Suppressor macrophage treated with lipopolysaccharide for 1 hour (primary cell): ENCODE measurements at regions not wholly inside any gene's neighbourhood (a gene's known extent, or its start where the extent isn't known, plus 50 kb on each side); places are given as distances from the start of the nearest gene placed in this dataset.
A peak's percentile ranks its signal among the peaks of the same experiment; 100 is the strongest.
"Not testable (repeated sequence)": the region's sequence is repeated elsewhere in the genome, so short reads cannot be mapped to it uniquely, and the experiment has no call there.

ENCODE experiments used
- DNase-seq, 3 donors: peaks; one replicate each; pipeline ENCODE4 v3.0.0-alpha.2; 2020 to 2022

DNA sequence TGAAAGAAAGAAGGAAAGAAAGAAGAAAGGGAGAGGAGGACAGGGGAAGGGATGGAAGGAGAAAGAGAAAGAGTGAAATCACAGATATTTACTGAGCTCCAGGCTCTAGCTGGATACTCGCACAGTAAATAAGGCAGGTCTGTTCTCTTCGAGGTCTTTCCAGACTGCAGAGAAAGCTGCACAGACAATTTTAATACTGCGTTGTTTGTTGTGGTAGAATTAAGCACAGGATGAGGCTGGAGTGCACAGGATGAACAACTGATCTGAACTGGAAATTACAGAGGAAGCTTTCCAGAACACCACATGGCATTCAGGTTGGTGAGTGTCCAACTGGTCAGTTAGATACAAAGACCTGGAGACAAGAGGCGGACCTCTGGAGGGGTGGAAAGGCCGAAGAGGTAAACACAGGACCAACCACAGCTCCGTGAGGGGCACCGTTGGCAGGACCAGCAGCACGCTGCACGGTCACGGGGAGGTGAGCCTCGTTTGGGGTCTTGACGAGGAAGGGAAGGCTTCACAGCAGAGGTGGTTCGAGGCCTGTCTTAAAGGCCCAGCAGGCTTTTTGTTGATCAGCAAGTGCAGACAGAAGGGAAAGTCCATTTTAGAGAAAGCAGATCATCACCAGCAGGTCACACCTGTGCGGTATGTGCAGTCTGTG lies 121.7 kb downstream of the ATP6V0E2 start:
- not testable (repeated sequence) for DNase-seq

DNA sequence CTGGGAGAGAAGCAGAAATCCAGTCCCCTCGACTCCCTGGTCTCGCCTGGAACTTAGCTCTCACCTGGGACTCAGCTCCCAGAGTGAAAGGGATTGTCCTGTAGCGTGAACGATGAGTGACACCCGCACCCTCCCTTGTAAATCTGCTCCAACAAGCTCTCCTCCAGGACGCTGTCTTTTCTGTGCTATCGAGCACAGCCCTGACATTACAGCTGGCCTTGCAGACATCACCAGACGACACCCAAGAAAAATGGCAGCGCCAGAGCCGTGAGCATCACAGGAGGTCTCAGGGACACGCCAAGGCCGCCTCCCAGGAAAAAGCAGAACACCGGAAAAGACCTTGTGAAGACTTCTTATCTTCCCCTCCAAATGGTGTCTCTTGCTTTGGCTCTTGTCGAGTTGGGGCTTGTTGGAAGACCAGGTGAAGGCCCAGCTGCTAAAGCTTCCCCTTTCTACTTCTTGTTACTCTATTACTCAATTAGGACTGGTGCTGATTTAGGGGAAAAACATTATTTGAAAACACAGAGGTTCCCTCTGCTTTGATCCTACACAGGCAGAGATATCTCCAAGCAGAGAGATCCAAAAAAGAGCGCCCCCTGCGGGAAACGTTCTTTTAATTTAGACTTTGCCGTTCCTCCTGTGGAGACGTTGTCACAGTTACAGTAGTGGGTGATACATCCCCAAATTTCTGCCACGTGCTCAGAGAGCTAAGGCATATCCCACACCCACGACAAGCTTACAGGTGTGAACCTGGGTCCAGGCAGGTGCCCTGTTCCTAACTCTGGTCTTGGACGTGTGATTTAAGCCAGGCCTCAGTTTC lies 127.2 kb downstream of the ATP6V0E2 start:
- peak; percentile 6 to 30 (median 28) for DNase-seq

DNA sequence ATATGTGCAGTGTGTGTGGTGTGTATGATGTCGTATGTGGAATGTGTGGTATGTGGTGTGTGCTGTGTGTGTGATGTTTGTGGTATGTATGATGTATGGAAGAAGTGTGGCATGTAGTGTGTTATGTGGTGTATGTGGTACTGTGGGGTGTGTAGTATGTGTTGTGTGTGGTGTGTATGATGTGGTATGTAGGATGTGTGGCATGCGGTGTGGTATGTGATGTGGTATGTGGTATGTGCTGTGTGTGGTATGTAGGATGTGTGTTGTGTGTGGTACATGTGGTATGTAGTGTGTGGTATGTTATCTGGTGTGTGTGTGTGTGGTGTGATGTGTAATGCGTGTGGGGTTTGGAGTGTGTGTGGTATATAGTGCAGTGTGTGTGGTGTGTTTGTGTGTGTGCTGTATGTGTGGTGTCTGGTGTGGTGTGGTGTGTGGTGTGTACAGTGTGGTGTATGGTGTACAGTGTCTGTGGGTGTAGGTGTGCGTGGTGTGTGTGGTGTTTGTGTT lies 129.6 kb downstream of the ATP6V0E2 start:
- no peak for DNase-seq

DNA sequence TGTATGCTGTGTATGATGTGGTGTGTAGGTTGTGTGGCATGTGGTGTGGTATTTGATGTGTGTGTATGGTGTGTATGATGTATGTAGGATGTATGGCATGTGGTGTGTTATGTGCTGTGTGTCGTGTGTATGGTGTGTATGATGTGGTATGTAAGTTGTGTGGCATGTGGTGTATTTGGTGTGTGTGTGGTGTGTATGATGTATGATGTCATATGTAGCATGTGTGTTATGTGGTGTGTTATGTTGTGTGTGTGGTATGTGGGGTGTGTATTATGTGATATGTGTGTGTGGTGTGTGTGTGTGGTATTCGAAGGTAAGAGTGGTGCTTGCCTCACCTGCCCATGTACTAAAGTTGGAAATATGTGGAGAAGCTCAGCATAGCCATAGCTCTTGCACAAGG lies 130.2 kb downstream of the ATP6V0E2 start:
- not testable (repeated sequence) for DNase-seq

DNA sequence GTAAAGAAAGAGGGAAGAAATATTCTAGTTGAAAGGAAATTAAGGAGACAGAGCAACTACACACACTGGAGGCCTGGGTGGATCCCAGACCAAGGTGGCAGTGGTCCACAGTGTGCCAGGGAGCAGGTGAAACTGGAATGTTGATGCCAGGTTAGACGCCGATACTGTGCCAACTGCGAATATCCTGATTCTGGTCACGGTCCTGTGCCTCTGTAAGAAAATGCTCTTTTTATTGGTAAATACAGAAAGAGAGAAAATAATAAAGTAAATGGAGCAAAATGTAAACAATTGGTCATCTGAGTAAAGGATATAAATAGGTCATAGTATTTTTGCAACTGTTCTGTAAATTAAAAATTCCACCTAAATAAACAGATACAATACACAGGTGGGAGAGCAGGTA lies 131.1 kb downstream of the ATP6V0E2 start:
- not testable (repeated sequence) for DNase-seq

DNA sequence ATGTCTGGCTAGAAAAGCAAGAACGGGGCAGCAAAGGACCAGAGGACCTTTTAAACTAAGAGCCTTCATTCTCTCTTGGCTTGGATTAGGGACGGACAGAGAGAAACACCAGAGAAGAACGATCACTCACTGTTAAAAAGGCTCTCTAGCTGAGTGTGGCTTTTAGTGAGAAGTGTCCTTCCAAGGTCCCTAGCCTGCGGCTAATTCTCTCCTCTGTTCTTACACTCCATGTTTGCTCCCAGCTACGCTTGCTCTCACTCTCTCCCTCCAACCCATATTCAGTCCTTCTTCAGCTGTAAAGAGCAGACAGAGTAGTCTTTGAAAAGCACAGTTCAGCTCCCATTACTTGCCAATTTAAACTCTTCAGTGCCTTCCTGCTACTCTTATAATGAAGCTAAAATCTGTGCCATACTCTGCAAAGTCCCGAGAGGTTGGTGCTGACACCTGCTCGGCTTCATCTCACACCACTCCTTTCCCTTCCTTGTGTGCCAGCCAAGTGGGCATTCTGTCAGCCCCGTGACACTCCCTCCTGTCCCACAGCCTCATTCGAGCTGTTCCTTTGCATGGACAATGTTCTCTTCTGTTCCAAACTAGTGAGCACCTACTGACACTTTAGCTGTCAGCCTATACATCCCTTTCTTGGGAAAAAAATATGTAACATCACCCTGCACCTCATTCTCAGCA lies 136.0 kb downstream of the ATP6V0E2 start:
- DNase-seq = not testable (repeated sequence)

DNA sequence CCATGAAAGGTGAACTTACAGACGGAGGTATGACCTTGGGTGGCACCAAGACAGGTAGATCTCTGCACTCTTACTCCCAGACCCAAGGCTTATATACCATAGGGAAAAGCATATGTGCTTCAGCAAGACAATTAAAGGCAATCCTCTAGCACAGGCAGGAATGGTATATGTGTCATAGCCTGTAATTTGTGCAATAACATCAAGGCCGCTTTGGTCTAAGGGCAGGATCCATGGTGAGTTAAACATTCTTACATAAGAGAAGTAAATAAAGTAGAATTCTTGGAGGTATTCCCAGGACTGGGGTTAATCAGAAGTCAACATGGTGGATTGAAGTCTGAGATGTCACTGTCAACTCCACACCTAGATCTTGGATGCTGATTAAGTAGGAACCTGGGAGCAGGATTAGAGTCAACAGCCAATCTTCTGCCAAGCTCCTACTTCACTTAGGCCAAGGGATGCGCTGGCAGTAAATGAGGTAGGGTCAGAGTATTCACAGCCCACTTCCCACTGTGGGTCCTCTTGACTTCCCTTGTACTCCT lies 143.0 kb downstream of the ATP6V0E2 start:
- DNase-seq = not testable (repeated sequence)

DNA sequence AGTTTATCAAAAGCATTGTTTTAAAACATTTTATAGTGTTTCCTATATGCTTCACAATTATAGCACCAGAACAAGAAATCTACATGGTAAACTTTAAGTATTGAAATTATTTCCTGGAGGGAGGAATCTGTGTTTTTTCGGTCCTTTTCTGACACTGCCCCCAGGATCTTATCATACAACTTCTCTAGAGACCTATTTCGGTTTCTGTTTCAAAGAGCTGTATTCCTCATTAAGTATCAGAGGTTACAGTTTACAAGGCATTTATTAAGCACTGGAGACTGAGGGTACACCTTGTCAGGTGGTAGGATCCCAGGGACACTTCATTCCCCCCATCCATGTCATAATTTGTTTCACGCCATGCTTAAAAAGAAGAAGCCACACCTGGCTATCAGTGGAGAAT lies 146.4 kb downstream of the ATP6V0E2 start:
- DNase-seq = not testable (repeated sequence)

DNA sequence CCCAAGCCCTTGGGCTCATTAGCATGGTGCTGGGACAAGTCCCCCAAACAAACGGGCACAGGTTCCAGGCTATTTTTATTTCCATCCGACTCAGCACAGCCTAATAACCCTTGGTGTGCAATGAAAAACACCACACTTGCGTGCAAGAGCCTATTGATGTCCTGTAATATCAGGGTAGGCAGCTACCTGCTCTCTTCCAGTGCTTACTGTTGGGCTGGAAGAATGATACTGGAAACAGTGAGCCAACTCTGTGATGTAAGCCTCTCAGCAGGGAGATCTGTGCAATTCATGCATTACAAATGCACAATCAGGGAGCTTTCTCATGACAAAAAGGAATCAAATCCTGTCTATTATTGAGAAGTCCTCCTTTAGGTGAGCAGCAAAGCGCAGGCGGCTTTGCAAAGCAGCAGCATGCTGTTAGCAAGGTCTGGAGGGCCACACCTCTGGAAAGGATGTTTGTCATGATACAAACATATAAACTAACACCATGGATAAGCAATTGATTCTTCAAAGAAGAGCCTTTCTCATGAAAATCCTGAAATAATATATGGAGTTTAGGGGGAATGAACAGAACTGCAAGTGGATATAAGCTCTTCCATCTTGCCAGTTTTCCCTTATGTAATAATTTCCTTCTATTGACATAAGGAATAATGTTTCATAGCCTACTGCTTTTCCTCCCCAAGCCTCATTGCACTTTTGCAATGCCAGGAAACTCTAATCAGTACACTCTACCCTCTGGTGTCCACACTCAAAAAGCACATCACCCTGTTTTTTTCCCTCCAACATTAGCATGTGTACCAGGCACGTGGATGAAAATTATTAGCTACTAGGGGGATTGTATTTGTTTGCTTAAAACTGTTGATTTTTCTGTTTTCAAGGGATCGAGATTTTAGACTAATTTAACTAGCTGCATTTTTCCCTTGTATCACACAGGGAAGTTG lies 151.1 kb downstream of the ATP6V0E2 start:
- DNase-seq = not testable (repeated sequence)

DNA sequence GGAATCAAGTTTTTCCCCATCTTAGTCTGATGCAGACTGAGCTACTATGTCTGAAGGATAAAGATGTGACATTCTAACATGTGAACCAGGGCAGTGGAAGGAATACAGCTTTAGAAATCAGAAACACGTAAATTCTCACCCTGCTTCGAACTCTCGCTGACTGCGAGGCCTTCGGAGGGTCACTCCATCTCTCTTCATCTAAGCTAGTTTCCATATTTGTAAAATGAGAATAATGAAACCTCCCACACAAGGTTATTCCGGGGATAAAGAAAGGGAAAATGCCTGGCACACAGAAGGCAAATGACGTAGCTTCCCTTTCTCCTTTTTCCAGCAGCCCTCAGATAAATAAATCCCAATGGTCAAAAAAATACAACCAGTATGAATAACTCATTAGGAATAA lies 152.0 kb downstream of the ATP6V0E2 start:
- not testable (repeated sequence) for DNase-seq

DNA sequence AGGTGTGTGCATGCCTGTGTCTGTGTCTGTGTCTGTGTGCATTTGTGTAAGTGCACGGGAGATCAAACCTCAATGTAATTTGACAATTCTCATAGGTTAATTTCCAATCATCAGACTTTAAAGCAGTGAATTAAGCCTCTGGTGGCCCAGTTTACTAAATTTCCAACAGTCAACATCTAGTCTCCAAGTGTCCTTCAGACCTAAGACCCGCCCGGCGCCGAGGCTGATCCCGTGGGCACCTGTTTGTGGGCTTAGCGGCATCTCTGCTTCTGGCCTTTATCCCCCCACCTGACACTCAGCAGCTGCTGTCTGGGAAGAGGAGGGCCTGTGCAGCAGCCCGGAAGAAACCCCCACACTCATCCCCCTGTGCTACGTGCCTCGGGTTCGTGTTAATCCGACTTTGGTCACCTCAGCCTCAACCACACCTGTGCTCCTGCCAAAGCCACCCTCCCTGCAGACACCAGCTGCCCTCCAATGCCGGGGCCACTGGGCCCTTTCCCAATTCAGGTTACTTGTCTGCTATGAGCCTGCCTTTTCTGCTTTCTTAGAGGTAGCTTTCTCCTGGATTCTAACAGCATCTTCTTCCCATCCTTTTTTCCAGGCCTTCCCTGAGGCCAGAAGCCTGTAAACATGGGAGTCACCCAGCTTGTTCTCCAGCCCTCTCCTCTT lies 154.7 kb downstream of the ATP6V0E2 start:
- not testable (repeated sequence) for DNase-seq

DNA sequence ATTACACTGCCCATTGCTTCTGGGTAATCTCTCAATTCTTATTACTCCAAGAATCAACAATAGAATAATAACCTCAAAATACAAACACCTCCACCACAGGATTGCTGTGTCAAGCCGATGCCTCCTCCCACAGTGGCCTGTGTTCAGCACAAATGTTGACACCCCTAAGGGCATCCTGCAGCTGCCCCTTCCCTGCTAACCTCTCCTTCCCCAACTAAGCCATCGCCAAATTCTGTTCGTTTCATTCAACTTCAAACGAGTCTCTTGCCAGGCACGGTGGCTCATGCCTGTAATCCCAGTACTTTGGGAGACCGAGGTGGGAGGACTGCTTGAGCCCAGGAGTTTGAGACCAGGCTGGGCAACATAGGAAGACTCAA lies 155.2 kb downstream of the ATP6V0E2 start:
- not testable (repeated sequence) for DNase-seq

DNA sequence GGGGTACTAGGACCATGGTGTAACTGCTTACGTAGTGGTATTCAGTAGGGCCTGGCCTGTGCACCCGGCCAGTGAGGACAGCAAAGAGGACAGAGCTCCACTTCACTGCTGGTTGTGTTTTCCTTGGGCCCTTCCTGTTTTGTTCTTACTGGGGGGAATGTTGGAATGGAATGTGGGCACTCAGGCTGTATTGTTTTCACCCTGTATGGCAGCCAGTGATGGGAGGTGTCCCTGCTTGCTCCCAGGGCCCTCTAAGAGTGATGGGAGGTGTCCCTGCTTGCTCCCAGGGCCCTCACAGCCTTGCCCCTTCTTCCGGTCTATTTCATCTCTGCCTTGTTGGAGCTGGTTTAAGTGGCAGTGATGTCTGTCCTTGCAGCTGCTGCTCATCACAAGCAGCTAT lies 158.0 kb downstream of the ATP6V0E2 start:
- DNase-seq = not testable (repeated sequence)

DNA sequence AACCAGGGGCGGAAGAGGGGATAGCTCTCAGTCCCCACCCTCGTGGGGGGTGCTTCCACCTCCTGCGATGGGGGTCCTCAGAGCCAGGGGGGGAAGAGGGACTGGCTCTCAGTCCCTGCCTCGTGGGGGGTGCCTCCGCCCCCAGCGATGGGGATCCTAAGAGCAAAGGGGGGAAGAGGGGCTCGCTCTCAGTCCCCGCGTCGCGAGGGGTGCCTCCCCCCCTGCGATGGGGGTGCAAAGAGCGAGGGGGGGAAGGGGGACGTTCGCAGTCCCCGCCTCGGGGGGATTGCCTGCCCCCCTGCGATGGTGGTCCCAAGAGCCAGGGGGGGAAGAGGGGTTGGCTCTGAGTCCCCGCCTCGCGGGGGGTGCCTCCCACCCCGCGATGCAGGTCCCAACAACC lies 159.9 kb downstream of the ATP6V0E2 start:
- not testable (repeated sequence) for DNase-seq

DNA sequence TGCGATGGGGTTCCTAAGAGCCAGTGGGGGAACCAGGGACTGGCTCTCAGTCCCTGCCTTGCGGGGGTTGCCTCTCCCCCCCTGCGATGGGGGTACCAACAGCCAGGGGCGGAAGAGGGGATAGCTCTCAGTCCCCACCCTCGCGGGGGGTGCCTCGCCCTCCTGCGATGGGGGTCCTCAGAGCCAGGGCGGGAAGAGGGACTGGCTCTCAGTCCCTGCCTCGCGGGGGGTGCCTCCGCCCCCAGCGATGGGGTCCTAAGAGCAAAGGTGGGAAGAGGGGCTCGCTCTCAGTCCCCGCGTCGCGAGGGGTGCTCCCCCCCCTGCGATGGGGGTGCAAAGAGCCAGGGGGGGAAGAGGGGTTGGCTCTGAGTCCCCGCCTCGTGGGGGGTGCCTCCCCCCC lies 162.0 kb downstream of the ATP6V0E2 start:
- DNase-seq = not testable (repeated sequence)

DNA sequence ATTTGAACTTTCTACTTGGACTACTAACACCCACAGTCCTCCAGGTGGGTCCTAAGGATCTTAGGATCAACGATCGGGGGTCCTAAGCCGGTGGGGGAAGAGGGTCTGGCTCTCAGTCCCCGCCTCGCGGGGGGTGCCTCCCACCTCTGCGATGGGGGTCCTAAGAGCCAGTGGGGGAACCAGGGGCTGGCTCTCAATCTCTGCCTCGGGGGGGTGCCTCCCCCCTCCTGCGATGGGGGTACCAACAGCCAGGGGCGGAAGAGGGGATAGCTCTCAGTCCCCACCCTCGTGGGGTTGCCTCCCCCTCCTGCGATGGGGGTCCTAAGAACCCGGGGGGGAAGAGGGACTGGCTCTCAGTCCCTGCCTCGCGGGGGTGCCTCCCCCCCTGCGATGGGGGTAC lies 165.3 kb downstream of the ATP6V0E2 start:
- not testable (repeated sequence) for DNase-seq

DNA sequence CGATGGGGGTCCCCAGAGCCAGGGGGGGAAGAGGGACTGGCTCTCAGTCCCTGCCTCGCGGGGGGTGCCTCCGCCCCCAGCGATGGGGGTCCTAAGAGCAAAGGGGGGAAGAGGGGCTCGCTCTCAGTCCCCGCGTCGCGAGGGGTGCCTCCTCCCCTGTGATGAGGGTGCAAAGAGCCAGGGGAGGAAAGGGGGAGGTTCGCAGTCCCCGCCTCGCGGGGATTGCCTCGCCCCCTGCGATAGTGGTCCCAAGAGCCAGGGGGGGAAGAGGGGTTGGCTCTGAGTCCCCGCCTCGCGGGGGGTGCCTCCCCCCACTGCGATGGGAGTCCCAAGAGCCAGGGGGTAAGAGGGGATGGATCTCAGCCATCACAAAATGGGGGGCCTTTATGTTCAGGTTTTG lies 168.5 kb downstream of the ATP6V0E2 start:
- DNase-seq = not testable (repeated sequence)

DNA sequence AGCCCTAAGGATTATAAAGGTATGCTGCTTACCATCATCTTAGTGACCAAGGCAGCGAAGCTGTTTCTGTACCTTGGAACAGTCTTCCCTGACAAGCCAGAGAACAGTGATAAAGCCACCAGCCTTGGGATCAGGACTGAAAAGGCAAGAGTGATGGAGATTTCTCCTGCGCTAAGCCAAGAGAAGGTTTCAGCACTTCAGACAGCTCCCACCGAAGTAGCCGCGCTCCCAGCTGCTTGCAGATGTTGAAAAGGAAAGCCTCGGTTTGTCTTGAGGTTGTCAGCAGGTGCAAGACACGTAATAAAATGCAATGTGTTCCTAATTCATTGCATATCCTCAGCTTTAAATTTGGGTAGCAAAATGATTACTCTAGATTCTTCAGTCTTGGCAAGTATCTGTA lies 171.0 kb downstream of the ATP6V0E2 start:
- peak; percentile 25 to 53 (median 33) for DNase-seq

DNA sequence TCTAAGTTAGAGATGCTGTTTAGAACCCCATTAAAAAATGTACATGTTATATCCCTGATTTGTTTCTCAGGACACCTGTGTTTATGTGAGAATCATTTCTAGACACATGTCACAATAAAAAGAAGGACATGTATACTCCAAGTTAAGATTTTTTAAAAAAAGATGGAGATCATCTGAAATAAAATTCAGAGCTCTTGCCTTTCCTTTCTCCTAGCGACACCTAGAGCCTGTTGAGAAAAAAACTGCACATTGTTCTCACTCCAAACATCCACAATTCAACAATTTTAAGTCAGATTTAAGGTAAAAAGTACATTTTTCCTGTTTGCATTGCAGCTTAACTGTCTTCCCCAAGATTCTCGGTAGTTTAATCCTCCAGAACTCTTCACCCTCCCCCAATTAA lies 171.8 kb downstream of the ATP6V0E2 start:
- not testable (repeated sequence) for DNase-seq

DNA sequence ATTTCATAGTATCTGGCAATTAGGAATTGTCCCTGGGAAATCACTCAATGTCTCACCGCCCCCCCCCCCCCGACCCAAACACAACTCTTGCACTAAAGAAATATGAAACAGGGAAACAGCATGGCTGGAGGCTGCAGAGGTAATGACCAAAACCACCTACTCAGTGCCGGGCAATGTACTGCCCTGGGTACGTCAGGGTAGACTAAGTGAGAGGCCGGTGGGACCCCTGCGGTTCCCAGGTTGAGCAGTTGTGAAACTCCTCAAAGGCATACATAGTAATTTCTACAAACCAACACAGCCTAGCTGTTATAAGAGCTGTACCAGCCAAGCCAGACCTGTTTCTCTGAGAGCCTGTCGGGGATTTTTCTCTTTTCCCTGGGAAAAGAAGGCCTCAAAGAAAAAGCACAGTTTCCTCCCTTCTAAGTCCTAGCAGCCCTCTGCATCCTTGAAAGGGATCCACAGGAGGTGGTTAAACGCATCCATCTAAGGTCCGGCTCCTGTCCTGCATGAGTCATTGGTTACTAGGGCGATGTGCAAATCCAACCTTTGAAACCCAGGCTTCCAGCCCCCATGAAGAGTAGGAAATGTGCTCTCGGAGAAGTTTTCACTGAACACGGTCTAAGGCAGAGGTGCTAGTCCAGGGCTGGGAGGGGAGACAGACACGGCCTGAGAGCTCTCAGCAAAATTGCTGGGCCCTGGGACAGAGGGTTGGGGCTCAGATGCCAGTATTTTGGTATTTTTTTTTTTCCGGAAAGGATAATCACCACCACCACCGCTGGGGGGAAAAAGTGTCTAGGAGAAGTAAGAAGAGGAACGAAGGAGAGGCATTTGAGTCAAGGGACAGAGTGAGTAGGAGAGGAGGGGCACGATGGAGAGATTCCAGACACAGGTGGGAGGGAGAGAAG lies 172.8 kb downstream of the ATP6V0E2 start:
- DNase-seq = peak in 2 of 3 donors; percentile 8 to 31
